ENCODE measurements at regions not wholly inside any gene's neighbourhood (a gene's known extent, or its start where the extent isn't known, plus 50 kb on each side); places are given as distances from the start of the nearest gene placed in this dataset.
"Not testable (repeated sequence)": the region's sequence is repeated elsewhere in the genome, so short reads cannot be mapped to it uniquely, and the experiment has no call there.

DNA sequence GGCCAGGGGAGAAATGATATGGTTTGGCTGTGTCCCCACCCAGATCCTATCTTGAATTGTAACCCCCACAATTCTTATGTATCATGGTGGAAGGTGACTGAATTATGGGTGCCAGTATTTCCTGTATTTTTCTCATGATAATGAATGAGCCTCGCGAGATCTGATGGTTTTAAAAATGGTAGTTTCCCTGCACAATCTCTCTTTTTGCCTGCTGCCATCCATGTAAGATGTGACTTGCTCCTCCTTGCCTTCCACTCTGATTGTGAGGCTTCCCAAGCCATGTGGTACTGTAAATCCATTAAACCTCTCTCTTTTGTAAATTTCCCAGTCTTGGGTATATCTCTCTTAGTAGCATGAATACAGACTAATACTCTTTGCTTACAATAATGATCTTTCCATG is 1453.9 kb upstream of the B3GALT2 start:
- H3K27me3 Mint-ChIP-seq (ENCODE audit: low read depth): no peaks in the 10 kb centered on the region
- no peak overlapping the region for H3K27ac Mint-ChIP-seq
- H3K36me3 Mint-ChIP-seq (ENCODE audit: low read depth): no peaks in the 10 kb centered on the region
- no peaks in the 10 kb centered on the region for H3K4me1 Mint-ChIP-seq
- peaks cover 9% of the 10 kb centered on the region for H3K9me3 Mint-ChIP-seq
- H3K4me3 Mint-ChIP-seq: no peak overlapping the region
- TF ChIP-seq, protein P1, sequence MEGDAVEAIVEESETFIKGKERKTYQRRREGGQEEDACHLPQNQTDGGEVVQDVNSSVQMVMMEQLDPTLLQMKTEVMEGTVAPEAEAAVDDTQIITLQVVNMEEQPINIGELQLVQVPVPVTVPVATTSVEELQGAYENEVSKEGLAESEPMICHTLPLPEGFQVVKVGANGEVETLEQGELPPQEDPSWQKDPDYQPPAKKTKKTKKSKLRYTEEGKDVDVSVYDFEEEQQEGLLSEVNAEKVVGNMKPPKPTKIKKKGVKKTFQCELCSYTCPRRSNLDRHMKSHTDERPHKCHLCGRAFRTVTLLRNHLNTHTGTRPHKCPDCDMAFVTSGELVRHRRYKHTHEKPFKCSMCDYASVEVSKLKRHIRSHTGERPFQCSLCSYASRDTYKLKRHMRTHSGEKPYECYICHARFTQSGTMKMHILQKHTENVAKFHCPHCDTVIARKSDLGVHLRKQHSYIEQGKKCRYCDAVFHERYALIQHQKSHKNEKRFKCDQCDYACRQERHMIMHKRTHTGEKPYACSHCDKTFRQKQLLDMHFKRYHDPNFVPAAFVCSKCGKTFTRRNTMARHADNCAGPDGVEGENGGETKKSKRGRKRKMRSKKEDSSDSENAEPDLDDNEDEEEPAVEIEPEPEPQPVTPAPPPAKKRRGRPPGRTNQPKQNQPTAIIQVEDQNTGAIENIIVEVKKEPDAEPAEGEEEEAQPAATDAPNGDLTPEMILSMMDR (IDR thresholded peaks at IDR 0.05; ENCODE audit: unreplicated experiment in 3 of 3): no peak

DNA sequence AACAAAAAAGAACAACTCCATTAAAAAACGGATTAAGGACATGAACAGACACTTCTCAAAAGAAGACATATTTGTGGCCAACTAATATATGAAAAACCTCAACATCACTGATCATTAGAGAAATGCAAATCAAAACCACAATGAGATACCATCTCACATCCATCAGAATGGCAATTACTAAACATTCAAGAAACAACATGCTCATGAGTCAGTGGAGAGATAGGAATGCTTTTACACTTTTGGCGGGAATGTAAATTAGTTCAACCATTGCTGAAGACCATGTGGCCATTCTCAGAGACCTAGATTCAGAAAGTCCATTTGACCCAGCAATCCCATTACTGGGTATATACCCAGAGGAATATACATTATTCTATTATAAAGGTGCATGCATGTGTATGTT is 1442.6 kb upstream of the B3GALT2 start:
- Mint-ChIP-seq H3K4me1 (no peaks in the 10 kb centered on the region), H3K9me3 (peaks cover 15% of the 10 kb centered on the region), H3K36me3 (ENCODE audit: low read depth) (no peaks in the 10 kb centered on the region), H3K4me3 (no peak overlapping the region), H3K27me3 (ENCODE audit: low read depth) (no peaks in the 10 kb centered on the region), H3K27ac (no peak overlapping the region)
- TF ChIP-seq, protein P1 (IDR thresholded peaks at IDR 0.05; ENCODE audit: unreplicated experiment in 3 of 3): no peak

DNA sequence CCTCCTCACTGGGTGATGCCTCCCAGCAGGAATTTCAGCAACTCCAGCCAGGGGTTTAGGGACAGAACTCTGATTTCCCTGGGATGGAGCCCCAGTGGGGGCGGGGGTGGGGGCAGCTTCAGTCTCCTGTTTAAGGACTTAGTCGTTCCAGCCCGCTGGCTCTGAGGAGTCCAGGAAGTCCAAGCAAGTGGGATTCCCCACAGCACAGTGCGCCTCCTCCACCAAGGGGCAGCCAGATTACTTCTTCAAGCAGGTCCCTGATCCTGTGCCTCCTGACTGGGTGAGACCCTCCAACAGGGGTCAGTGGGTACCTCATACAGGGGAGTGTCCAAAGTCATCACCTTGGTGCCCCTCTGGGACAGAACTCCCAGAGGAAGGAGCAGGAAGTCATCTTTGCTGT is 1438.4 kb upstream of the B3GALT2 start:
- peaks cover 15% of the 10 kb centered on the region for H3K9me3 Mint-ChIP-seq
- H3K27me3 Mint-ChIP-seq (ENCODE audit: low read depth): no peaks in the 10 kb centered on the region
- no peaks in the 10 kb centered on the region for H3K4me1 Mint-ChIP-seq
- H3K27ac Mint-ChIP-seq: no peak overlapping the region
- H3K36me3 Mint-ChIP-seq (ENCODE audit: low read depth): no peaks in the 10 kb centered on the region
- TF ChIP-seq, protein P1 (IDR thresholded peaks at IDR 0.05; ENCODE audit: unreplicated experiment in 3 of 3): no peak
- H3K4me3 Mint-ChIP-seq: no peak overlapping the region

DNA sequence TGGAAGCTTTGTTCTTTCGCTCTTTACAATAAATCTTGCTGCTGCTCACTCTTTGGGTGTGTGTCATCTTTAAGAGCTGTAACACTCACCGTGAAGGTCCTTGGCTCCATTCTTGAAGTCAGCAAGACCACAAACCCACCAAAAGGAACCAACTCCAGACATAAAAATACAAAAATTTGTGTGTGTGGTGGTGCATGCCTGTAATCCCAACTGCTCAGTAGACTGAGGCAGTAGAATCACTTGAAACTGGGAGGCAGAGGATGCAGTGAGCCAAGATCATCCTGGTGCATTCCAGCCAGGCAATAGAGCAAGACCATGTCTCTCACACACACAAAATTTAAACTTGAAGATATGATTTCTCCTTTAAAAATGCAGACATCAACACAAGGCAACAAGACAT is 1431.7 kb upstream of the B3GALT2 start:
- Mint-ChIP-seq H3K27ac (no peak overlapping the region), H3K36me3 (ENCODE audit: low read depth) (no peaks in the 10 kb centered on the region)

DNA sequence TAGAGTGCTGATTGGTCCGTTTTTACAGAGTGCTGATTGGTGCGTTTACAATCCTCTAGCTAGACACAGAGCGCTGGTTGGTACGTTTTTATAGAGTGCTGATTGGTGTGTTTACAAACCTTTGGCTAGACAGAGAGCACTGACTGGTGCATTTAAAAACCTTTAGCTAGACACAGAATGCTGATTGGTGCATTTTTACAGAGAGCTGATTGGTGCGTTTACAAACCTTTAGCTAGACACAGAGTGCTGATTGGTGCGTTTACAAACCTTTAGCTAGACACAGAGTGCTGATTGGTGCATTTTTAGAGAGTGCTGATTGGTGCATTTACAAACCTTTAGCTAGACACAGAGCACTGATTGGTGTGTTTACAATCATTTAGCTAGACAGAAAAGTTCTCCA is 1430.9 kb upstream of the B3GALT2 start:
- not testable (repeated sequence) for H3K9me3 Mint-ChIP-seq; H3K27me3 Mint-ChIP-seq (ENCODE audit: low read depth); H3K27ac Mint-ChIP-seq; H3K36me3 Mint-ChIP-seq (ENCODE audit: low read depth); H3K4me1 Mint-ChIP-seq; H3K4me3 Mint-ChIP-seq

More for the DNA sequence above, 1431.7 kb upstream of the B3GALT2 start:
- Mint-ChIP-seq H3K9me3 (no peaks in the 10 kb centered on the region), H3K27me3 (ENCODE audit: low read depth) (no peaks in the 10 kb centered on the region), H3K4me1 (no peaks in the 10 kb centered on the region), H3K4me3 (no peak overlapping the region)
- TF ChIP-seq, protein P1 (IDR thresholded peaks at IDR 0.05; ENCODE audit: unreplicated experiment in 3 of 3): no peak

DNA sequence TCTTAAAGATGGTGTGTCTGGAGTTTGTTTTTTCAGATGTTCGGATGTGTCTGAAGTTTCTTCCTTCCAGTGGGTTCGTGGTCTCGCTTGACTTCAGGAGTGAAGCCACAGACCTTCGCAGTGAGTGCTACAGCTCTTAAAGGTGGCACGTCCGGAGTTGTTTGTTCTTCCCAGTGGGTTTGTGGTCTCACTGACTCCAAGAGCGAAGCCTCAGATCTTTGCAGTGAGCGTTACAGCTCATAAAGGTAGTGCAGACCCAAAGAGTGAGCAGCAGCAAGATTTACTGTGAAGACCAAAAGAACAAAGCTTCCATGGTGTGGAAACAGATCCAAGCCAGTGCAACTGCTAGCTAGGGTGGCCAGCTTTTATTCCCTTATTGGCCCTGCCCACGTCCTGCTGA is 1430.4 kb upstream of the B3GALT2 start:
- Mint-ChIP-seq H3K36me3 (ENCODE audit: low read depth) (no peaks in the 10 kb centered on the region), H3K27ac (no peak overlapping the region), H3K4me3 (no peak overlapping the region), H3K4me1 (no peaks in the 10 kb centered on the region), H3K27me3 (ENCODE audit: low read depth) (no peaks in the 10 kb centered on the region), H3K9me3 (no peaks in the 10 kb centered on the region)
- TF ChIP-seq, protein P1 (IDR thresholded peaks at IDR 0.05; ENCODE audit: unreplicated experiment in 3 of 3): no peak
